GM21423 (cell line): ENCODE measurements at regions not wholly inside any gene's neighbourhood (a gene's known extent, or its start where the extent isn't known, plus 50 kb on each side); places are given as distances from the start of the nearest gene placed in this dataset.
A peak's percentile ranks its signal among the peaks of the same experiment; 100 is the strongest.
"Not testable (repeated sequence)": the region's sequence is repeated elsewhere in the genome, so short reads cannot be mapped to it uniquely, and the experiment has no call there.

Source experiments
- ATAC-seq: cut with Tn5 transposase; IDR thresholded peaks from one replicate; pipeline ENCODE4 v1.9.1; 2021; ENCODE audit warnings: mild to moderate bottlenecking, moderate library complexity; ENCODE audit not compliant: unreplicated experiment

DNA sequence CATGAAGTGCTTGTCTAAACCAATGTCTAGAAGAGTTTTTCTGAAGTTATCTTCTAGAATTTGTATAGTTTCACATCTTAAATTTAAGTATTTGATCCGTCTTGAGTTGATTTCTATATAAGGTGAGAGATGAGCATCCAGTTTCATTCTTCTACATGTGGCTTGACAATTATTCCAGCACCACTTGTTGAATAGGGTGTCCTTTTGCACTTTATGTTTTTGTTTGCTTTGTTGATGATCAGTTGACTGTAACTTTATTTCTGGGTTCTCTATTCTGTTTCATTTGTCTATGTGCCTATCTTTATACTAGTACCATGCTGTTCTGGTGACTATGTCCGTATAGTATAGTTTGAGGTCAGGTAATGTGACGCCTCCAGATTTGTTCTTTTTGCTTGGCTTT is 426.6 kb upstream of the CHRM2 start:
- ATAC-seq, result no peak

DNA sequence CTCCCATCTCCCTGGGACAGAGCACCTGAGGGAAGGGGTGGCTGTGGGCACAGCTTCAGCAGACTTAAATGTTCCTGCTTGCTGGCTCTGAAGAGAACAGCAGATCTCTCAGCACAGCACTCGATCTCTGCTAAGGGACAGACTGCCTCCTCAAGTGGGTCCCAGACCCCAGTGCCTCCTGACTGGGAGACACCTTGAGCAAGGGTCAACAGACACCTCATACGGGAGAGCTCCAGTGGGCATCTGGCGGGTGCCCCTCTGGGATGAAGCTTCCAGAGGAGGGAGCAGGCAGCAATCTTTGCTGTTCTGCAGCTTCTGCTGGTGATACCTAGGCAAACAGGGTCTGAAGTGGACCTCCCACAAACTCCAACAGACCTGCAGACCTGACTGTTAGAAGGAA is 436.7 kb upstream of the CHRM2 start:
- not testable (repeated sequence) for ATAC-seq

DNA sequence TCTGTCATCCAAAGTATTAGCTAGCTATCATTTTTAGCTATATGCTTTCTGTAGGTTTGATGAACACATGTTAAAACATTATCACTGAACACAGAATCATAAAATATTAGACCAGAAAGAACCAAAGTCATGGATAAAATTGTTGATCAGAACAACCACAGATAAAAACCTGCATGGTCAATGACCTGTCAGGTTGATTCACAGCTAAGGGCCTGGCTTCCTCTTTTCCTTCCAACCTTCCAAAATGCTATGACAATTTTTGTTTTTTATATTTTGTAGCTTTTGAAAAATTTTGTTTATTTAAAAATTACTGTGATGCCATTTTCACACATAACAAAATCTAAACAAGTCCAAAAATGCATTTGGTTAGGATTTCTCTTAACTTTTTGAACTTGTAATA is 444.4 kb upstream of the CHRM2 start:
- no peak for ATAC-seq

DNA sequence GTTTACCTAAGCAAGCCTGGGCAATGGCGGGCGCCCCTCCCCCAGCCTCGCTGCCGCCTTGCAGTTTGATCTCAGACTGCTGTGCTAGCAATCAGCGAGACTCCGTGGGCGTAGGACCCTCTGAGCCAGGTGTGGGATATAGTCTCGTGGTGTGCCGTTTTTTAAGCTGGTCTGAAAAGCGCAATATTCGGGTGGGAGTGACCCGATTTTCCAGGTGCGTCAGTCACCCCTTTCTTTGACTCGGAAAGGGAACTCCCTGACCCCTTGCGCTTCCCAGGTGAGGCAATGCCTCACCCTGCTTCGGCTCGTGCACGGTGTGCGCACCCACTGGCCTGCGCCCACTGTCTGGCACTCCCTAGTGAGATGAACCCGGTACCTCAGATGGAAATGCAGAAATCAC is 442.6 kb upstream of the MTPN start:
- not testable (repeated sequence) for ATAC-seq

DNA sequence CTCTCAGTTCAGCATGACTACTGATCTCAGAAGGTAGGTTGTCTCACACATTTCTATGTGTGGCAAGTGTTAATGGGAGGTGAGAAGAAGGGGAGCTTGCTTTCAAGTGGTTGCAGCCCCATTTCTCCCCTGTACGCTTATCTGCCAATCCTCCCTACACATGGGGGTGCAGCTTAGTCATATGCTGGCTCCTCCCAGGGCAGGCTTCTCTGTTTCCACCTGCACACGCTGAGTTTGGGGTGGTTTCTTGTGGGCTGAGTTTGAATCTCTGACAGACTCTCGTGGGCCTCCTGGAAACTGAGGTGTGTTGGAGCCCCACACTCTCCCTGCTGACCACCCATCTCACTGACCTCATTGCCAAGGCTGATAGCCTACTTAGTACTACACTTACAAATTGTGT is 435.8 kb upstream of the MTPN start:
- ATAC-seq, result no peak

DNA sequence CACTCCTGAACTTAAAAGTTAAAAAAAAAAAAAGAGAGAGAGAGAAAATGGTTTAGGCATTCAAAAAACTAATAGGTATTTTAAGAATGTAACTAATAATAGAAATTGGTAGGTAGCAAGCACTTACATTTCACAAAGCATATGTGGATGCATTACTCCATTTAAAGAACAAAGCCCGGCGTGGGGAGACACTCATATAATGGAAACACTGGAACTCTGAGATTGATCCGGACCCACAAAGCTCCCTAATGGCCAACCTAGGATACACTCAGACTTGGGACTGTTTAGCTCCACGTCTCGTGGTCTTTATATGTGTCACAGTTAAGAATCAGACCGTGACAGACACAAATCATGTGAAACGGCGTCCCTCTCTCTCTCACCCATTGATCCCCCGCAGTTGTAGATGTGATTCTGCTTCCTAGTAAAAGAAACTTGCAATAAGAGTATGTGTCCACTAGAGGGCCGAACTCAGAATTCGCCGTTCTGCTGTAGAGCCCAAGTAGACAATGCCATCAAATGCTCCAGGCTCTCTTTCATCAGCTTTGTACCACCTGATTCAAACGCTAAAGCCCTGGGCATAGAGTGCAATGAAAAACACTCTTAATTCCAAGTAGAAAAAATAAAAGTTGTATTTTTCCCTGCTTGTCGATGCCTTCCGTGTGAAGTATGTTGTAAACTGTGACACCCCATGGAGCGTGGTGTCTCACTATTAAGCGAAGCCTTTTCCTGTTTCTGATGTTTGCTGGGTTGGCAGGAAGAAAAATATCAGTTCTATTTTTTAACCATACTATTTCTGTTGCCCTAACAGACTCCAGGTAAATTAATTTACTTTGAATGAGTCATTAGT is 429.0 kb upstream of the MTPN start:
- peak; percentile 96 for ATAC-seq

DNA sequence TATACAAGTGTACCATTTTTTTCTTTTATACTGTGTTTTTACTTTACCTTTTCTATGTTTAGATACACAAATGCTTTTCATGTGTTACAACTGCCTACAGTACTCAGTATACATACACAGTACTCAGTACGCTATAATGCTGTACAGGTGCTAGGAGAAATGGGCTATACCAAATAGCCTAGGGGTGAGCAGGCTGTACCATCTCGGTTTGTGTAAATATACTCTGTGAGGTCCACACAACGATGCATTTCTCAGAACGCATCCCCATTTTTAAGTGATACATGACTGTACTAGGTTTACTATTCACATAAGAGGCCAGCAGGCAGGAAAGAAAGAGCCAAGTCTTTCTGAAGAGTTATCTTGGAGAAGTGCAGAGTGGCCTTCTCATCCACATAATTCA is 426.4 kb upstream of the MTPN start:
- no peak for ATAC-seq

DNA sequence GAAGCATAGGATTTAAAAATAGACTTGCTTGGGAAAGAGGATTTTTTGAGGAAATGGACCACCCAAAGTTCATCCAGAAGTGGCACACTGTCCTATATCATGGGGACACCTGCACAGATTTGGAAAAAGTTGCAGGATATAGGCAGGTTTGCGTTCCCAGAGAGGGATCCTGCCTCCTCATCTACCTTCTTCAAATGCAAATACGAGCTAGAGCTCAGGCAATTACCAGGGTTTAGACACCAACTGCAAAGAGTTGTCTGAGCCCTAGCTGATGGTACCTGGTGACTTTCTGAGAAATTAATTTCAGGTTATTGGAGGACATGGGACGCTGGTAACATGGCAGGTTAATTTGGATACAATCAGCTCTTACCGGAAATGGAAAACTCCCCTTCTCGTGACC is 423.7 kb upstream of the MTPN start:
- ATAC-seq, result no peak

DNA sequence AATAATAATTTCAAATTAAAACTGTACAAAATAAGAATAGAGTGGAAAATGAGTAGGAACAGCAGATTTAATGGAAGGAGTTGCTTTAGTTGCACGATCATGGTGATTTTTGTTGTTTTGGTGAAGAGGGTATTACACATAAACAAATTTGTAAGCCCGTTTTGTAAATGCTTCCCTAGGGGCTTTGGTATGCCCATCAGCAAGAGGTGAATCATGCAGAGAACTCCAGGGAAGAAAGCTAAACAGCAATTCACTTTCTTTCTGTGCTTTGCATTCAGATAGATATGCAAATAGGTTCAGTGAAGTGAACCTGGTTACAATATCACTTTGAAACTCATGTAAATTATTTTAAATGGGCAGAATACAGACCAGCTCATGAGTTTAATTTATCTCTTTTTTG is 422.2 kb upstream of the MTPN start:
- no peak for ATAC-seq

DNA sequence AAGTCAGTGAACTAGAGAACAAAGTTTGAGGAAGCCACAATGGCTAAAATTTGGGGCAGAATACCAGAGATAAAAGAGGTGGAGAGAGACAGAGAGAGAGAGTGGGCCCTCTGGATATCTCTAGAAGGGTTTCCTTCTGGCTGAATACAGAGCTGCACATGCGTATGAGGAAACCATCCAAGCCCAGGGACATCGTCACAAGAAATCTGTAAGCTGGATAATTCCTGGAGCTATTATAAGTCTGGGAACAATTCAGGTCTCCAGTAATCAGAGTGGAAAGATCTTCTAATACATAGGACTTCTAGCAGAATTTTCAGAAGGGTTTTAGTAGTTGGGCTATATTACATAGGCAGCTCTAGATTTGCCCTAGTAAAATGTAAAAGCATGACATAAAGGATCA is 415.7 kb upstream of the MTPN start:
- no peak for ATAC-seq

DNA sequence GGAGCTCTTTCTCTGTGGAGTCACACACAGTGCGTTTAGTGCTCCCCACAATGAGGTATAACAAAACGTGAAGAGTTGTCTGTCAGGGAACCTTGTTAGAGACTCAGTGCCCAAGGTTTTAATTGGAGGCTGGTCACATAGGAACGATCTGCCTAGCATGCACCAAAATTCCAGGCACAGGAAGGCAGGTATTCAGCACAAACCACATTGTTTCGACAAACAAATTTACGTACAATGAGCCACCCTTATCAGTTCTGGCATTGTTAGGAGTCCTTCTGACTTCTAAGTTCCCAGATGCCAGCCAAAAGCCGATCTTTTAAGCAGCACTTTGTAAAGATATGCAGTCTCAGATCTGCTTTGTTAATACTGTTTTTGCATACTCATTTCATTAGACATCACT is 414.2 kb upstream of the MTPN start:
- ATAC-seq, result no peak

DNA sequence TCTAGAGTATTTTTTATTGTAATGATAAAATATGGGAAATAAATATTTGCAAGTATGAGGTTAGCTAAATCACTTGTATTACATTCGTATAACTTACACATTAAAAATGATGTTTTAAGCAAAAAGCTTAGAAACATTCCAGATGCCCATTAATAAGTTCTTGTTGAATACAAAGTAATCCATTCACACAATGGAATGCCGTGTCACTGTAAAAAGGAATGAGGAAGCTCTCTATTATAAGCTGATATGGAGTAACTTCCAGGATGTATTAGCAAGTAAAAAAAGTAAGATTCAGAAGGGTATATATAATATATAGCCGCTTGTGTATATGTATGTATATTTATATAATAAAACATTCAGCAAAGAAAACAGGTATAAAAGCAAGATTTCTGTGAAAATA is 412.8 kb upstream of the MTPN start:
- no peak for ATAC-seq

DNA sequence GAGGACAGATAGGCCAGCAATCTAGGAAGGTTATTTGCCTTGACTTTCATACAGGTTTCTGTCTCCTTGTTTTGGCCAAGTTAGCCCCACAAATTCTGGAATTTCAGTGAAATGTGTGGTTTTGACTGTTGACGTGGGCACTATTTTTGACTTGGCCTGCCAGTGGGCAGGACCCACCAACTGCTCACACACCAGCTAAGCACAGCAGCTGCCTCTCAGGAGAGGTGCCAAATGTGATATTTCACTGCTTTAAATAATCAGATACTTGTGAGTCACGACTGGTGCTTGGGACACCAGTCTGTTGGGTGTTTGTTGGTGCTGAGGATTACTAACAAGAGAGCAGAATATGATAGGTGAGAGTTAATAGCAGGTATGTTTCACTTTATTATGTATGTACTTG is 409.7 kb upstream of the MTPN start:
- no peak for ATAC-seq

DNA sequence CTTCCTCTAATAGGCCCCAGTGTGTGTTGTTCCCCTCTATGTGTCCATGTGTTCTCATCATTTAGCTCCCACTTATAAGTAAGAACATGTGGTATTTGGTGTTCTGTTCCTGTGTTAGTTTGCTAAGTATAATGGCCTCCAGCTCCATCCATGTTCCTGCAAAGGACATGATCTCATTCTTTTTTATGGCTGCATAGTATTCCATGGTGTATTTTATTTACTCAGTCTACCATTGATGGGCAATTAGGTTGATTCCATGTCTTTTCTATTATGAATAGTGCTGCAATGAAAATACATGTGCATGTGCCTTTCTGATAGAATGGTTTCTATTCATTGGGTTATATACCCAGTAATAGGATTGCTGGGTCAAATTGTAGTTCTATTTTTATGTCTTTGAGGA is 394.2 kb upstream of the MTPN start:
- not testable (repeated sequence) for ATAC-seq

DNA sequence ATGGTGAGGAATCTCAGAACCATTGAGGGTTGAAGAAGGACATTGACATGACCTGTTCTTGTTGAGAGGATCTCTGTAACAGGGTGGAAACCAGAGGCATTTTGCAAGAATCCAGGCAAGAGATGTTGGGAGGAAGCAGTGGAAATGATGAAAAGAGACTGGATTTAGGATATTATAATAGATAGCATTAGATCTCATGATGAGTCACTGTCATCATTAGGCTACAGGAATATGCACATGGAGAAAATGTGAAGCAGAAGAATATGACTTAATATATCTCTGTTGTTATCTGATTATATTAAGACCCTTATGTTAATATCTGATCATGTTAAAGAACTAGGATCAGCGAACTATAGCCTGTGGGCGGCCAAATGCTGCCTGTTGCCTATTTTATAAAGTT is 393.0 kb upstream of the MTPN start:
- no peak for ATAC-seq

DNA sequence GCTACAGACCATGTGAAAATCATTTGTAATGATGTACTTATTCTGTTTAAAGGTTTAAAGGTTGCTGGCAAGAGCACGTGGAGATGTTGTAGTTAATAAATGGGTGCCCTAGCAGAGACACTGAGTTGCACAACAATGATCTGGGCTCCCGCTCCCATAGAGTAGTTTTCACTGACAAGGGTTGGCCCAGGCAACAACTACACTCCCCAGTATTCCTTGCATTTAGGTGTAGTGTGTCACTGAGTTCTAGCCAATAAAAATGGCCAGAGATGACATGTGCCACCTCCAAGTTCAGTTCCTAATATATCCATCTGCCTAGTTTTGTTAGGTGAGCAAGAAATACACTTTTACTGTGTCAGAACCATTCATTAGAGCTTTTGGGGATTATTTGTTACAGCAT is 392.1 kb upstream of the MTPN start:
- no peak for ATAC-seq

DNA sequence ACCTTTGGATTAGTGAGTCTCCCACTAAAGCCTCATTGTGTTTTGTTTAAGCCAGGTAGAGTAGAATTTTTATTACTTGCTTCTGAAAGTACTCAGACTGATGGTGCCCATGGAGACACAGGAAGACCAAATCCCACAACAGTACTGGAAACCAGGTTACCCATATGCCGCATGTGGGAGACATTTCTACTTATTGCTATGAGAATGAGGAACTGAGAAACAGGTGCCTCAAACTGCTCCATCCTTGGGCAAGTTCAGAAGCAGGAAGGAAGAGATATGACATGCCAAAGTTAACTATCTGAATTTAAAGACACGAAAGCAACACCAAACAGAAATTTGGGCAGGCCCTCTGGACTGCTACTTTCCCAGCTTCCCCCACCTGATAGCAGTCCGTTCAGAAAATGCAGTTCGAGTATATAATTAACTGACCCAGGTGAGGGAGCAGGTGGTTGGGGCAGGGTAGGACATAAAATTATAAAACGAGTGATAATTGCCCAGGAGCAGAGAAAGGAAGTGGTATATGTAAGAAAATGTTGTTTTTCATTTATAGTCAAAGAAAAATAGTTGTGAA is 382.3 kb upstream of the MTPN start:
- ATAC-seq, result peak; percentile 96

DNA sequence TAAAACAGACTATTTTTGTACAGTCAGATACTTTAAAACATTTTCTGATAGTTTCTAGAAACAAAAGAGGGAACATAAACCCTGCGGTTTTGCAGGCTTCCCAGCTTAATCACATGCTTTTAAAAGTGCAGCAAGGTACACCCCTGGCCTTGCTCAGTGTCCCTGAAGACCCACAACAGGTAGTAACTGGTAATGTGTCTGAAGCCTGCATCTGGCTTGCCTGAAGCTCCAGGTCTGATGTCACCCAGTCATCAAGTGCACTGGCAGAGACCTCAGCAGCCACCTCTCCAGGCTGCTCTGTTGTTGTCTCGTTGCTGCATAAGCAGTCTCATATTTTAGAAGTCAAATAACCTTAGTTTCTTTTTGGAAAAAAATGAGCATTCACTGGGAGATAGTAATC is 376.1 kb upstream of the MTPN start:
- peak; percentile 71 for ATAC-seq

DNA sequence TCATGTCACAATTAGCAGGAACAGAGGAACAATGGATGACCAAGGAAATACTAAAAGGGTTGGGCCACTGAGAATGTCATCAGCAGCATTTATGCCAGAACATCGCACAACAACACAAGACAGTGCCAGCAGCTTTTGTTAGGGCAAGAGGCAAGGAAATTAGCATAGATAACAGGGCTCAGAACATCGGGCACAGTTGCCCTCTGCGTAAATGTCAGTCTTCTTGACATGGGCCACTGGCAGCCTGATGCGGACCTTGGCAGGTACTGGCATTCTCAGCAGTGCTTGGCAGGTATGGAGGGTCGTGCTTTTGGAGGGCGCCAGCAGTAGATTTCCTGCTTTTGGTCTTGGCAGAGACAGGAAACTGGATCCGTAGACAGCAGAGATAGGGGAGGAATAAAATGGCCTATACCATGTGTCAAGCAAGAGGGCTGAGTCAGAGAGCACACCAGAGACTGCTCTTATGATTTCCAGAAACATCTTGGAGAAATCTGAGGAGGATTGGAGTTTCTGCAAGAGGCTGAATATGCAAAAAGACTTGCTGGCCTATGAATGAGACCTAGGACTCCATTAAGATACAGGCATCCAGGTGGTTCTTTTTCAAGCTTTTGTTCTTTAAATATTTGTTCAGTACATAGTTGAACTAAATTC is 371.5 kb upstream of the MTPN start:
- no peak for ATAC-seq

DNA sequence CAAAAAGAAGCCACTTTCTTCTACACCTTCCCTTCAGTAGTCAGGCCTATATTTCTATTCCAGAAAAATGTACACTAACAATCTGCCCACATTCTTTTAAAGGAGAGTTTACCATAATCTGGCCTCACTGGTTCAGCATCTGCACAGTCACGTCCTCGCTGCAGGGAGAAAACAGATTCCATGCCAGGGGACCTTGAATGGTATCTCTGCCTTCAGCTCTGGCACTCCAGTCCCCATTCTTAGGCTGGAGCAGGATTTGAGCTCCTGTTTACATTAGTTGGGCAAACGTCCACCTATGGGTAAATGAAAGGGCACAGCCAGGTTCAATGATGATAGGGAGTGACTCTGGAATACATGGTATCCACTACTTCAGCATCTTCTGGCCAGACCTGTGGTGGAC is 371.0 kb upstream of the MTPN start:
- no peak for ATAC-seq

DNA sequence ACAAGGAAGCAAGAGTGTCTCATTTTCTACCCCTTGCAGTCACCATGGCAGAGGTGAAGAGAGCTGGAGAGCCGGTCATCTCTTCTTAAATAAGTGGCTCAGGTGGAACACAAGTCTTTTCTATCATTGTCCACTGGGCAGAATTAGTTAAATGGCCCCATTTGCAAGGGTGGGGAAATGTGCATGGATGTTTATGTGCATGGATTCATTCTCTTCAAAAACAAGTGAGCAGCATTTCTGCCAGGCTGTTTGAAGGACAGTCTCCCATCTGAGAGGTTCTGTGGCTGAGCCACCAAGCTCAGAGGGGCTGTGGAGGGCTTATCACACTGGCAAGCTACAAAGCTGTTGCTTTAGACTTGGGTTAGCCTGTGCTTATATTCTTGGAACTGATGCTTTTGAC is 370.3 kb upstream of the MTPN start:
- no peak for ATAC-seq

DNA sequence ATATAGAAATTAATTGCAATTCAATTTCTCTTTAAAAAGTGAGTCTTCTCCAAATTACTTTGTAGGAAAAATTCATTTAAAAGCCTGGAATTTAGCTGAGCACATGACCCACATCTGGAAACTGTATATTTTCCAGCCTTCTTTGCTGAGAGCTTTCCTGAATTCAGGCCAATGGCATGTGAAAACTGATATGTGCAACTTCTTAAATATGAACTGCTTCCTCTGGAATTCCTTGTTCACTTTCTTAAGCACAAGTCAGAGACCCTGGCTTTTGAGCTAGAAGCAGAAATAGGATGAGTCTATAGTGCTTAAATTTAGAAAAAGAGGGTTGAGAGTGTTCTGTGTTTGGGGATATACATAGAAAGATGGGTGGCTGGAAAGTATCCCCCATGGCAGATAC is 365.1 kb upstream of the MTPN start:
- no peak for ATAC-seq
